HG02623 (cell line): ENCODE measurements at regions not wholly inside any gene's neighbourhood (a gene's known extent, or its start where the extent isn't known, plus 50 kb on each side); places are given as distances from the start of the nearest gene placed in this dataset.
A peak's percentile ranks its signal among the peaks of the same experiment; 100 is the strongest.

Source experiments
- ATAC-seq: cut with Tn5 transposase; IDR thresholded peaks from one replicate; pipeline ENCODE4 v1.9.1; 2021; ENCODE audit warnings: moderate library complexity; ENCODE audit not compliant: unreplicated experiment

DNA sequence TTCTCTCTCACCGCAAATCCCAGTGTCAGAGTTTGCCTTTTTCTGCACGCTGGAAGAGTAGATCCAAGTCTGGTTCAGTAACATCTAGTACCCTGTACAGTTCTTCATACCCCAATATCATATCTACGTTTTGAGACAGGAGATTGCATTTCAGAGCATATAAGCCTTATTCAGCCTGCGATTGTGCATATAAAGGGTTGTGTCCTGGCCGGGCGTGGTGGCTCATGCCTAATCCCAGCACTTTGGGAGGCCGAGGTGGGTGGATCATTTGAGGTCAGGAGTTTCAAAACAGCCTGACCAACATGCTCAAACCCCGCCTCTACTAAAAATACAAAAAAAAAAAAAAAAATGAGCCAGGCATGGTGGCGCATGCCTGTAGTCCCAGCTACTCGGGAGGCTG, 104.9 kb downstream of the MTNR1B start:
- no peak for ATAC-seq

DNA sequence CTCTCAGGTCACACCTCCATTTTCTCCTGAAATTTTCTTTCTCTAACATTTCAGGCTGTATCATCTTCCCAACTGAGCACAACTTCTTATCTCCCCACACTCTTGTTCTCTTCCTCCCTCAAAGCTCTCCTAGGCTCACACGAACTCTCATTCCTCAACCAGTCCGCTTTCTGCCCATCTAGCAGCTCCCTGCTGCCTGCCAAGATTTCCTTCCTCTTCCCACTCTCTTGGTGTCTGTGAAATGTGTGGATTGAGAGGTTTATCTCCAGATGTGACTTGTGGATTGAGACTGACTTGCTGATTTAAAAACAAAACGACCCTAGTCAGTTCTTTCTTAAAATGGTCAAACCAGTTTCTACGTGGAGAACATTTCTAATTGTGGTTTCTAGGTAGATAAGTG, 106.3 kb downstream of the MTNR1B start:
- no peak for ATAC-seq

DNA sequence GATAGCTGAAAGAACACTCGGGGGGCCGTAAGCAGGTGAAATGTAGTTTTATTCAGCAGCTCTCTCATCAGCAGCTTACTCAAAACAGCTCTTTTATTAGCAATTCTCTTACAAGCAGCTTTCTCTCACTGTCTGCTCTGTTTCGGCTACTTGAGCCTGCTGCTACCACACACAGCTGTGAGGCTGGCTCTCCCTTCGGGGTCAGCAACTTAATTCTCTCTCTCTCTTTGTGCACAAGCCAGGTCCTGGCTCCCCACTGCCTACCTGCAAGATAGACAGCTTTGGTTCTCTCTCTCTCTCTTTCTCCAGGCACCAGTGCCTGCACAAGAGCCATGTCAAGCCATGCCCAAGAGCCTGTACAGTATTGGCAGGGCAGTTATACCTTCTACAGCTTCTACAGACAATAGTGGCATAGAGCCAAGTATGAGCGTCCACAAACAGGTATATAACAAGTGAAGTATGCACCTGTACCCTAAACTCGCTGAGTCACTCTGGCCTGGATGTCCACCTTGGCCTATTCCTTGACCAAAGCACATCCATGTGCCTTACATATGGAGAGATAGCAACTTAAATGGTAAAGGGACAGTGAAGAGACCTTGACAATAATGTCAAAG, 110.8 kb downstream of the MTNR1B start:
- ATAC-seq: no peak

DNA sequence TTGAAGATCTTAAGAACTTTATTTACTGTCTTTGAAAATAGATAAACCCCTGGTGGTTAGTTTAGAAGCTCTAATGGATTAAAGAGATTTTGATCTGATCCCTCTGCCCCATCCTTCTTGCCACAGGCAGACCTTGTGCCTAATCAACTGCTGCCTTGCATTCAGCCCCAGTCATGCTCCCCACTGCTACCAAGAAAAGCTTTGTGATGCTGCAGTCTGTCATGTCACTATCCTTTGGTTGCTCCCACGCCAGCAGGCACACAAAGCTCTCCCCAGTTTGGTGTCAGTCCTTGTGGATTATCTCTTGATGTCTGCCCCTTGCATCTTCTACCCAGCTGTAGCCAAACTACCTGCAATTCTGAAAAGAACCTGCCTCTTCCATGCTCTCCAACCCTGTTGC, 112.2 kb downstream of the MTNR1B start:
- ATAC-seq: no peak

DNA sequence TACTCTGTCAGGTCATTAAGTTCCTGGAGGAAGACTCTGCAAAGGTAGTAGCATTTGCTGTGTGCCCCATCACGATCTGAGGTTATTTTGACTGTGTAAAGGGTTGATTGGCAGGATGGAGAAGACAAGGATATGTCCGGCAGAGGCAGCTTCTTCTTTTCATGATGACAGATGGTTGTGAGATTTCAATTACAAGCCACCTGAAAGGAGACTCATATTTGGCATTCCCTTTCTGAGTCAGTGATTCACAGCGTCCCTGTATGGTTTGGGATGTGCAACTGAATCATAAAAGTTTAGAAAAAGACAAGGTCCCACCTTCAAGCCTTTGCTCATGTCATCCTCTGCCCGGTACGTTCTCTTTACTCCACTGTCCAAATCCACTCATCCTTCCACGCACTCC, 113.4 kb downstream of the MTNR1B start:
- no peak for ATAC-seq

DNA sequence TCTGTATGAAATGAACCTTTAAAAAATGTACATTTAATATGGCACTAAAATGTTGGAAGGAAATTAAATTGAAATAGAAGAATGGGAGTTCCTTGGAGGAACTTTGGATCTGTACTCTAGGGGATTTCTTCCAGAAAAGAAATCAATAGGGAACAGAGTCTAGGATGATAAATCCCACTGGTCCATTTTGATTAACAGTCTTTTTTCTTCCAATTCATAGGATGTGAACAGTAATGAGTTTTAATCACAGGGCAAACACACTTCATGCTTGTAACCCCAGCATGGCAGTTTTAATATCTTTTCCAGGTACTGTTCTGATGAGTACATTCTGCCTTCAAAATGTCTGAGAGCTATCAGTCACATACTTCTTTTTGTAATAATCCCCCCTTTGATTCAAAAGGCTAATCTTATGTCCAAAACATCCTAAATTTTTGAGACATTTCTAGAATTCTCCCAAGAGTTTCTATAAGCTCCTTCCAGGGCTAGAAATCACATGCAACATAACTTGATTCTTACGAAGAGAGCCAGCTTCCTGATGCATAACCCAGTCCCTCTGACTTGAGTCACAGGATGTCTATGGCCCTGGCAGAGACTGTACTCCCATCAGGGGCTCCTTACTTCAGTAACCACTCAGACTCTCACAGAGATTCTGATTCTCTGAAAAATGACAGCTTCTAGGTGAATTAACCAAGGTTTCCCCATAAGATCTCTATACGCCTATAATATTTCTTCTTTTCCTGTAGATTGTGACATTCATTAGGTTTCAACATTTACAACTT, 112.9 kb downstream of the SLC36A4 start:
- no peak for ATAC-seq

DNA sequence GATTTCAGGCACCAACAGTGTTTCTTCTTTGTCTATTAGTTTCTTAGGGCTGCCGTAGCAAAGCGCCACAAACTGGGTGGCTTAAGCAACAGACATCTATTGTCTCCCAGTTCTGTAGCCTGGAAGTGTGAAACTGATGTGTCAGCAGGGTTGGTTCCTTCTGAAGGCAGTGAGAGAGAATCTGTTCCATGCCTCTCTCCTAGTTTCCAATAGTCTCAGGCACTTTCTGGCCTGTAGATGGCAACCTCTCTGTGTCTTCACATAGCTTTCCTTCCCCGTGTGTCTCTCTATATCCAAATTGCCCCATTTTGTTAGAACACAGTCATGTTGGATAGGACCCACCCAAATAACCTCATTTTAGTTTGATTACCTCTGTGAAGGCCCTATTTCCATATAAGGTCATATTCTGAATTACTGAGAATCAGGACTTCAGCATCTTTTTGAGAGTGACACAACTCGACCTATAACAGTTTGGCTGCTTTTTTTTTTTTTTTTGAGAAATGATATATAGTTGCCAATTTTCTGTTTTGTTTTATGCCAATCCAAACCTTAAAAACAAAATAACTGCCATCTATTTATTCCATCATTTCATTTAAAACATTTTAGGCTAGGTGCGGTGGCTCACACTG, 108.2 kb downstream of the SLC36A4 start:
- ATAC-seq: peak; percentile 48
